ENCODE measurements at regions not wholly inside any gene's neighbourhood (a gene's known extent, or its start where the extent isn't known, plus 50 kb on each side); places are given as distances from the start of the nearest gene placed in this dataset.
"Not testable (repeated sequence)": the region's sequence is repeated elsewhere in the genome, so short reads cannot be mapped to it uniquely, and the experiment has no call there.

DNA sequence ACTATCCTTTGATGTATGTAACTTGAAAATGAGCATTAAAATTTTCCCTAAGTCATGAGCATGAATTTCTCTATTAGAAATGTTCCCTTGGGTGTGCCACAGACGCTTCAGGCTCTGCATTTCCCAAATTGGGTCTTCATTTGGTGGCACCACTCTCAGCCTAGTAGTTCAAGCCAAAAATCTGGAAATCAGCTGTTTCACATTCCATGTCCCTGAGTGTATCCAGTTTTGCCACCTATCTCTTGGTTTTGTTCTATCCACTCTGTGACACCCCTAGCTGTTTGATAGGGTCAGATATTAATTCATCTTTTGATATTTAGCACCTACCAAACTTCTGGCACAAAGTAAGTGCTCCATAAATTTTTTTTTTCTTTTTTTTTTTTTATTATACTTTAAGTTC is 89.5 kb upstream of the DPH5 start:
- no peaks in the 10 kb centered on the region for H4K20me1 ChIP-seq (ENCODE audit: insufficient read depth)
- DNase-seq: no peak
- ChIA-PET POLR2A (ENCODE audit: unreplicated experiment) (no interaction called here), CTCF (interaction anchor here (0.5 kb wide), 1 partner anchor 16 kb away, joined by 3 read pairs; no protein-coding TSS in a partner anchor)
- TF ChIP-seq, protein P1, sequence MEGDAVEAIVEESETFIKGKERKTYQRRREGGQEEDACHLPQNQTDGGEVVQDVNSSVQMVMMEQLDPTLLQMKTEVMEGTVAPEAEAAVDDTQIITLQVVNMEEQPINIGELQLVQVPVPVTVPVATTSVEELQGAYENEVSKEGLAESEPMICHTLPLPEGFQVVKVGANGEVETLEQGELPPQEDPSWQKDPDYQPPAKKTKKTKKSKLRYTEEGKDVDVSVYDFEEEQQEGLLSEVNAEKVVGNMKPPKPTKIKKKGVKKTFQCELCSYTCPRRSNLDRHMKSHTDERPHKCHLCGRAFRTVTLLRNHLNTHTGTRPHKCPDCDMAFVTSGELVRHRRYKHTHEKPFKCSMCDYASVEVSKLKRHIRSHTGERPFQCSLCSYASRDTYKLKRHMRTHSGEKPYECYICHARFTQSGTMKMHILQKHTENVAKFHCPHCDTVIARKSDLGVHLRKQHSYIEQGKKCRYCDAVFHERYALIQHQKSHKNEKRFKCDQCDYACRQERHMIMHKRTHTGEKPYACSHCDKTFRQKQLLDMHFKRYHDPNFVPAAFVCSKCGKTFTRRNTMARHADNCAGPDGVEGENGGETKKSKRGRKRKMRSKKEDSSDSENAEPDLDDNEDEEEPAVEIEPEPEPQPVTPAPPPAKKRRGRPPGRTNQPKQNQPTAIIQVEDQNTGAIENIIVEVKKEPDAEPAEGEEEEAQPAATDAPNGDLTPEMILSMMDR (conservative IDR thresholded peaks at IDR 0.05): no peak
- TF ChIP-seq EZH2 (IDR thresholded peaks at IDR 0.05; ENCODE audit: low read depth): no peak
- no peak overlapping the region for H3K4me2 ChIP-seq
- no peak overlapping the region for H2AFZ ChIP-seq
- intact Hi-C loops (cut with micrococcal nuclease; ENCODE audit: unreplicated experiment): no loop called here
- H3K4me3 ChIP-seq: no peak overlapping the region
- no peaks in the 10 kb centered on the region for H3K36me3 ChIP-seq (ENCODE audit: low read depth)
- H3K9me3 ChIP-seq (ENCODE audit: insufficient read depth, low read depth): no peaks in the 10 kb centered on the region
- H3F3A ChIP-seq (ENCODE audit: insufficient read depth, low read depth): no peaks in the 10 kb centered on the region
- H3K27ac ChIP-seq: no peak overlapping the region
- H3K79me2 ChIP-seq (ENCODE audit: low read depth): no peaks in the 10 kb centered on the region
- H3K9me2 ChIP-seq (ENCODE audit: insufficient read depth): no peaks in the 10 kb centered on the region; the same call in 1 of the 2 replicates
- no peaks in the 10 kb centered on the region for H3K4me1 ChIP-seq (replicated peaks; ENCODE audit: insufficient read depth)
- H3K27me3 ChIP-seq (ENCODE audit: insufficient read depth, low read depth): no peaks in the 10 kb centered on the region
- BruUV-seq (replicated peaks): no TSS peak

DNA sequence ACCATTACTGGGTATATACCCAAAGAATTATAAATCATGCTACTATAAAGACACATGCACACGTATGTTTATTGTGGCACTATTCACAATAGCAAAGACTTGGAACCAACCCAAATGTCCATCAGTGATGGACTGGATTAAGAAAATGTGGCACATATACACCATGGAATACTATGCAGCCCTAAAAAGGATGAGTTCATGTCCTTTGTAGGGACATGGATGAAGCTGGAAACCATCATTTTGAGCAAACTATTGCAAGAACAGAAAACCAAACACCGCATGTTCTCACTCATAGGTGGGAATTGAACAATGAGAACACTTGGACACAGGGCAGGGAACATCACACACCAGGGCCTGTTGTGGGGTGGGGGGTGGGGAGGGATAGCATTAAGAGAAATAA is 88.5 kb upstream of the DPH5 start:
- POLR2A ChIA-PET (ENCODE audit: unreplicated experiment); DNase-seq; H3K4me1 ChIP-seq (replicated peaks; ENCODE audit: insufficient read depth); H3K9me2 ChIP-seq (ENCODE audit: insufficient read depth); H3K27me3 ChIP-seq (ENCODE audit: insufficient read depth, low read depth); H3F3A ChIP-seq (ENCODE audit: insufficient read depth, low read depth); CTCF ChIA-PET; H3K4me3 ChIP-seq; H3K4me2 ChIP-seq; H2AFZ ChIP-seq; intact Hi-C loops (cut with micrococcal nuclease; ENCODE audit: unreplicated experiment); H3K27ac ChIP-seq; H3K9me3 ChIP-seq (ENCODE audit: insufficient read depth, low read depth); H3K79me2 ChIP-seq (ENCODE audit: low read depth); H3K36me3 ChIP-seq (ENCODE audit: low read depth); BruUV-seq (replicated peaks); H4K20me1 ChIP-seq (ENCODE audit: insufficient read depth): not testable (repeated sequence)

DNA sequence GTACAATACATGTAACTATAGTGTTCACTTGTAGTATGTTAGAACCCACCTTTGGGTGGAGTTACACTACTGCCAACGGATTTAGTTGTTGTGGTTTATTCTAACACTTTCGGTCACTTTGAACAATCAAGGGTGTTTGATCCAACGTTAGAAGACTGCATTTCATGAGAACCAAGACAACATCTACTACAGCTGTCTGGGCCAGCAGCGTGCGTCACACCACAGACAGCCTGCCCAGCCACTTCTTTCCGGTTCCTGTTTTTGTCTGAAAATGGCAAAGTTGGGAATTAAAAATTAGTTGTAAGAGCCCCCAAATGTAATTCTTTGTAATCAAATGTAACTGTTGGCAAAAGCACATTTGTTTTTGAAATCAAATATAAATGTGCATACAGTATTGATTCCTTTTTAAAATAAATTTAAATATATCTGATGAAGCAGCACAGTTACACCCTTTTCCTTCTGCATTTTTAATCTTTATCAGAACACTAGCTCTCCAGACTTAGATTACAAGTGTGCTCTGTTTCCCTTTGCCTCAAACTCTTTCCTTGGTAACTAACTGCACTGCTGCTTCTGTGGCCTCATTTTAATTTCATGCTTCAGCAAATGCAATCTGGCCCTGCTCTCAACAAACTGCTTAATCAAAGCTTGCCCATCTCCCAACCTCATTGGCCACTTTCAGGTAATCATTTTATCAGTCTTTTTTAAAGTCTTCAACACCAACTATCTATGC is 86.6 kb upstream of the DPH5 start:
- intact Hi-C loops (cut with micrococcal nuclease; ENCODE audit: unreplicated experiment): no loop called here
- TF ChIP-seq, protein P1 (conservative IDR thresholded peaks at IDR 0.05): no peak
- no peak for TF ChIP-seq EZH2 (IDR thresholded peaks at IDR 0.05; ENCODE audit: low read depth)
- no peaks in the 10 kb centered on the region for H3K36me3 ChIP-seq (ENCODE audit: low read depth)
- no peaks in the 10 kb centered on the region for H3K4me1 ChIP-seq (replicated peaks; ENCODE audit: insufficient read depth)
- no peaks in the 10 kb centered on the region for H4K20me1 ChIP-seq (ENCODE audit: insufficient read depth)
- ChIA-PET CTCF (no interaction called here), POLR2A (ENCODE audit: unreplicated experiment) (no interaction called here)
- H3K4me2 ChIP-seq: no peak overlapping the region
- no TSS peak for BruUV-seq (replicated peaks)
- no peak for DNase-seq
- H3K9me2 ChIP-seq (ENCODE audit: insufficient read depth): no peaks in the 10 kb centered on the region; the same call in 1 of the 2 replicates
- no peak overlapping the region for H3K27ac ChIP-seq
- no peak overlapping the region for H3K4me3 ChIP-seq
- H2AFZ ChIP-seq: no peak overlapping the region
- H3K27me3 ChIP-seq (ENCODE audit: insufficient read depth, low read depth): no peaks in the 10 kb centered on the region
- H3F3A ChIP-seq (ENCODE audit: insufficient read depth, low read depth): no peaks in the 10 kb centered on the region
- H3K79me2 ChIP-seq (ENCODE audit: low read depth): no peaks in the 10 kb centered on the region
- H3K9me3 ChIP-seq (ENCODE audit: insufficient read depth, low read depth): no peaks in the 10 kb centered on the region

DNA sequence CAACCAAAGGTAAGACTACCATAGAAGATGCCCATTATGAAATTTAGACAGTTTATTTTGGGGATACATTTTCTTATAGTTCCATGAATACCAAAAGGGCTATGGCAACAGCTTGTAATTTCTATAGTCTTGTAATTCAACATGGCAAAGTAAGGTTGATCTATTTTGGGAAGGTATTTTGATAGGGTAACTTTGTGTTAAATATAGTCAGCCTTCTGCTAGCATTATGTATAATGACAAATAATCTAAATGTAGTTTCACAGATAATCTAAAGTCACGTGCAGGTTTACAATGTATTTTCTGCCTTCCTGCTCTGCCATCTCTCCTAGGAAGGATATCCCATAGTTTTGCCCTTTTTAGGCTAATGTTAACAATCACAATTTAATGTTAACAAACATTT is 85.9 kb upstream of the DPH5 start:
- H3K4me1 ChIP-seq (replicated peaks; ENCODE audit: insufficient read depth): no peaks in the 10 kb centered on the region
- no peaks in the 10 kb centered on the region for H3K9me3 ChIP-seq (ENCODE audit: insufficient read depth, low read depth)
- no peak overlapping the region for H3K4me3 ChIP-seq
- TF ChIP-seq, protein P1 (conservative IDR thresholded peaks at IDR 0.05): no peak
- no peak for TF ChIP-seq EZH2 (IDR thresholded peaks at IDR 0.05; ENCODE audit: low read depth)
- H3K27me3 ChIP-seq (ENCODE audit: insufficient read depth, low read depth): no peaks in the 10 kb centered on the region
- no peaks in the 10 kb centered on the region for H3K79me2 ChIP-seq (ENCODE audit: low read depth)
- no peak overlapping the region for H2AFZ ChIP-seq
- H3K4me2 ChIP-seq: no peak overlapping the region
- BruUV-seq (replicated peaks): no TSS peak
- DNase-seq: no peak
- ChIA-PET POLR2A (ENCODE audit: unreplicated experiment) (no interaction called here), CTCF (interaction anchor here (0.6 kb wide), 1 partner anchor 175 kb away, joined by 6 read pairs; no protein-coding TSS in a partner anchor)
- no peaks in the 10 kb centered on the region; the same call in 1 of the 2 replicates for H3K9me2 ChIP-seq (ENCODE audit: insufficient read depth)
- H3K27ac ChIP-seq: no peak overlapping the region
- H3K36me3 ChIP-seq (ENCODE audit: low read depth): no peaks in the 10 kb centered on the region
- no peaks in the 10 kb centered on the region for H3F3A ChIP-seq (ENCODE audit: insufficient read depth, low read depth)
- H4K20me1 ChIP-seq (ENCODE audit: insufficient read depth): no peaks in the 10 kb centered on the region
- intact Hi-C loops (cut with micrococcal nuclease; ENCODE audit: unreplicated experiment): no loop called here
